Osteocyte (in vitro differentiated cells): ENCODE measurements at regions not wholly inside any gene's neighbourhood (a gene's known extent, or its start where the extent isn't known, plus 50 kb on each side); places are given as distances from the start of the nearest gene placed in this dataset.

ENCODE experiments used
- DNase-seq: peaks from one replicate; pipeline ENCODE4 v3.0.0; 2021; ENCODE audit warnings: mixed read lengths; ENCODE audit not compliant: unreplicated experiment; ENCODE audit errors: extremely low spot score
- H3K27ac Mint-ChIP-seq: one replicate; pipeline ENCODE4 v1.8.0; 2021; ENCODE audit warnings: mild to moderate bottlenecking, mixed read lengths; ENCODE audit not compliant: unreplicated experiment
- H3K27me3 Mint-ChIP-seq: one replicate; pipeline ENCODE4 v1.8.0; 2021; ENCODE audit warnings: mixed read lengths; ENCODE audit not compliant: unreplicated experiment
- H3K36me3 Mint-ChIP-seq: one replicate; pipeline ENCODE4 v1.8.0; 2021; ENCODE audit warnings: mixed read lengths; ENCODE audit not compliant: unreplicated experiment
- H3K4me1 Mint-ChIP-seq: one replicate; pipeline ENCODE4 v1.8.0; 2021; ENCODE audit warnings: mixed read lengths; ENCODE audit not compliant: unreplicated experiment
- H3K4me3 Mint-ChIP-seq: one replicate; pipeline ENCODE4 v1.8.0; 2021; ENCODE audit warnings: mild to moderate bottlenecking, moderate library complexity, mixed read lengths; ENCODE audit not compliant: unreplicated experiment
- H3K9me3 Mint-ChIP-seq: one replicate; pipeline ENCODE4 v1.8.0; 2021; ENCODE audit warnings: mixed read lengths; ENCODE audit not compliant: unreplicated experiment
- CTCF ChIP-seq: fragments of 200-600 bp; sonication (generic); IDR thresholded peaks from 2 replicates; pipeline ENCODE4 v1.5.0; 2021; ENCODE audit warnings: antibody characterized with exemption, mild to moderate bottlenecking, moderate library complexity

- peaks cover 18% of the 10 kb centered on the region for H3K9me3 Mint-ChIP-seq
- TF ChIP-seq CTCF = no peak
Measured at GRCh38 chr2:13650586-13651180, 933.9 kb downstream of the TRIB2 start.

GRCh38 chr2:13651684-13652131, 935.0 kb downstream of the TRIB2 start:
- peaks cover 15% of the 10 kb centered on the region for H3K9me3 Mint-ChIP-seq
- no peak overlapping the region for H3K27ac Mint-ChIP-seq
- DNase-seq = no peak
- TF ChIP-seq CTCF = no peak
- H3K27me3 Mint-ChIP-seq = no peaks in the 10 kb centered on the region
- no peaks in the 10 kb centered on the region for H3K36me3 Mint-ChIP-seq
- H3K4me3 Mint-ChIP-seq = no peak overlapping the region
- H3K4me1 Mint-ChIP-seq = peaks cover 7% of the 10 kb centered on the region

More at GRCh38 chr2:13650586-13651180, 933.9 kb downstream of the TRIB2 start:
- H3K4me3 Mint-ChIP-seq = no peak overlapping the region
- DNase-seq = no peak
- H3K4me1 Mint-ChIP-seq = peaks cover 7% of the 10 kb centered on the region
- no peak overlapping the region for H3K27ac Mint-ChIP-seq
- no peaks in the 10 kb centered on the region for H3K27me3 Mint-ChIP-seq
- H3K36me3 Mint-ChIP-seq = no peaks in the 10 kb centered on the region

- Mint-ChIP-seq H3K36me3 (no peaks in the 10 kb centered on the region), H3K27ac (no peak overlapping the region), H3K4me3 (no peak overlapping the region), H3K4me1 (peaks cover 7% of the 10 kb centered on the region), H3K9me3 (peaks cover 15% of the 10 kb centered on the region), H3K27me3 (no peaks in the 10 kb centered on the region)
- TF ChIP-seq CTCF = no peak
- DNase-seq = no peak
Measured at GRCh38 chr2:13652531-13653313, 936.0 kb downstream of the TRIB2 start.

- TF ChIP-seq CTCF = no peak
- H3K27ac Mint-ChIP-seq = no peak overlapping the region
- no peaks in the 10 kb centered on the region for H3K27me3 Mint-ChIP-seq
- H3K36me3 Mint-ChIP-seq = no peaks in the 10 kb centered on the region
- H3K9me3 Mint-ChIP-seq = peaks cover 15% of the 10 kb centered on the region
- H3K4me1 Mint-ChIP-seq = peaks cover 7% of the 10 kb centered on the region
- DNase-seq = no peak
- H3K4me3 Mint-ChIP-seq = no peak overlapping the region
Measured at GRCh38 chr2:13654416-13654815, 937.7 kb downstream of the TRIB2 start.

GRCh38 chr2:13660231-13660630, 943.5 kb downstream of the TRIB2 start:
- no peak overlapping the region for H3K27ac Mint-ChIP-seq
- no peaks in the 10 kb centered on the region for H3K27me3 Mint-ChIP-seq
- no peak for TF ChIP-seq CTCF
- H3K4me3 Mint-ChIP-seq = no peak overlapping the region
- peaks cover 18% of the 10 kb centered on the region for H3K9me3 Mint-ChIP-seq
- H3K36me3 Mint-ChIP-seq = no peaks in the 10 kb centered on the region
- no peak for DNase-seq
- H3K4me1 Mint-ChIP-seq = no peaks in the 10 kb centered on the region
